ENCODE measurements at regions not wholly inside any gene's neighbourhood (a gene's known extent, or its start where the extent isn't known, plus 50 kb on each side); places are given as distances from the start of the nearest gene placed in this dataset.

DNA sequence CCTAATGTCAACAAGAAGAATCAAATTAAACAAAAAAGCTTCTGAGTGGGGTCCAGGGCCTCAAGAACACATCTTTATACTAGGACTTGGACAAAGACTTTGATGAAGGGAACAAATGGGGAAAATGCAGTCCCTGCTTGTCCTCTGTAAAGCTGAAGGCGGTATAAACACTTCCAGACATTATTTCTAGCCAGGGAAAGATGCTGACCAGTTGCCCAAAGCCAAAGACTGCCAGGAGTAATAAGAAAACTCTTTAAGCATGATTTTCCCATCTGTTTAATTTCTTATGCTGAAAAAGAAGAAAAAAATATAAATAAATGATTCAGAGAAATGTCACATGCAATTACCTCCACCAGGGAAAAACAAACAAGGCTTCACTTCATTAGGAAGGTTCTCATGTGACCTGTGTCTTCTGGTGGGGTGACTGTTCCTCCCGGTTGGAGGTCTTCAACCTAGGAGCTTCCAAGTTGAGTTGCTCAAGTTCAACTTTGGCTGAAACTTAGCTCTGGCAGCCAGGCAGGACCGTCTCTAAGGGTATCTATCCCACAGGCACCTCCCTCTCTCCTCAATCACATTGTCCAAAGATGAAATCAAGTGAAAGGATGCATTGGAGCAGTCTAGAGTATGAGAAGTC is 65.2 kb upstream of the KCNE2 start:
- Mint-ChIP-seq H3K36me3 (ENCODE audit: low read depth) (no peaks in the 10 kb centered on the region), H3K27ac (no peak overlapping the region), H3K4me3 (no peak overlapping the region), H3K9me3 (no peaks in the 10 kb centered on the region), H3K4me1 (no peaks in the 10 kb centered on the region), H3K27me3 (ENCODE audit: insufficient read depth) (no peaks in the 10 kb centered on the region)
- Histone ChIP-seq H3K9ac (ENCODE audit: extremely low read depth, low read length, poor library complexity, severe bottlenecking) (no peak overlapping the region), H3K4me3 (ENCODE audit: low read length) (no peak overlapping the region), H3K36me3 (ENCODE audit: control insufficient read depth, insufficient read depth, low read length) (no peaks in the 10 kb centered on the region), H3K4me1 (ENCODE audit: control insufficient read depth, insufficient read depth, low read length) (no peaks in the 10 kb centered on the region), H3K9me3 (ENCODE audit: control insufficient read depth, low read length) (no peaks in the 10 kb centered on the region), H3K27ac (ENCODE audit: low read depth, low read length) (no peak overlapping the region), H3K27me3 (ENCODE audit: control insufficient read depth, insufficient read depth, low read length, poor library complexity, severe bottlenecking) (no peaks in the 10 kb centered on the region)
- TF ChIP-seq, protein P1, sequence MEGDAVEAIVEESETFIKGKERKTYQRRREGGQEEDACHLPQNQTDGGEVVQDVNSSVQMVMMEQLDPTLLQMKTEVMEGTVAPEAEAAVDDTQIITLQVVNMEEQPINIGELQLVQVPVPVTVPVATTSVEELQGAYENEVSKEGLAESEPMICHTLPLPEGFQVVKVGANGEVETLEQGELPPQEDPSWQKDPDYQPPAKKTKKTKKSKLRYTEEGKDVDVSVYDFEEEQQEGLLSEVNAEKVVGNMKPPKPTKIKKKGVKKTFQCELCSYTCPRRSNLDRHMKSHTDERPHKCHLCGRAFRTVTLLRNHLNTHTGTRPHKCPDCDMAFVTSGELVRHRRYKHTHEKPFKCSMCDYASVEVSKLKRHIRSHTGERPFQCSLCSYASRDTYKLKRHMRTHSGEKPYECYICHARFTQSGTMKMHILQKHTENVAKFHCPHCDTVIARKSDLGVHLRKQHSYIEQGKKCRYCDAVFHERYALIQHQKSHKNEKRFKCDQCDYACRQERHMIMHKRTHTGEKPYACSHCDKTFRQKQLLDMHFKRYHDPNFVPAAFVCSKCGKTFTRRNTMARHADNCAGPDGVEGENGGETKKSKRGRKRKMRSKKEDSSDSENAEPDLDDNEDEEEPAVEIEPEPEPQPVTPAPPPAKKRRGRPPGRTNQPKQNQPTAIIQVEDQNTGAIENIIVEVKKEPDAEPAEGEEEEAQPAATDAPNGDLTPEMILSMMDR (conservative IDR thresholded peaks at IDR 0.05) = no peak
- DNase-seq = no peak
- 90% methylated on average over 3 of the region's 3 CpGs; no CpG with 5 or more reads in 1 of the 2 experiments for WGBS, 2 experiments (ENCODE audit: insufficient coverage in 1 of 2, insufficient read length in 1 of 2)

DNA sequence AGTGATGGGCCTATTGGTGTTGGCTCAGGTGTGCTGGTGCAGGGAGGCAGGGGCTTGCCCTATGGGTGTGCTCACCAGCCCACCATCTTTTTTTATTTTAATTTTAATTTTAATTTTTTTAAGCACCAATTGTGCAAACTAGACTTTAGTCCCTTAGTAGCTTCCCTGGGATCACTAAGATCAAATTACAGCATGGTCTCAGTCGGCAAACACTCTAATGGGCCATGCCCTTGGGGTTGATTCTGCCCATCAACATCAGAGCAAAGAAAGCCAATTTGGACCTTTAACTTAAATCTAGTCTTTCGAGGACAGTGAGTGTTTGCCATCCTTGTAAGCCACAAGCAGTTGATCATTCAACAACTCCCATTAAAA is 64.7 kb upstream of the KCNE2 start:
- H3K27ac ChIP-seq (ENCODE audit: low read depth, low read length) = no peak overlapping the region
- no peaks in the 10 kb centered on the region for H3K9me3 ChIP-seq (ENCODE audit: control insufficient read depth, low read length)
- no peak overlapping the region for H3K9ac ChIP-seq (ENCODE audit: extremely low read depth, low read length, poor library complexity, severe bottlenecking)
- H3K36me3 Mint-ChIP-seq (ENCODE audit: low read depth) = no peaks in the 10 kb centered on the region
- no peaks in the 10 kb centered on the region for H3K4me1 Mint-ChIP-seq
- no peak for DNase-seq
- no peak overlapping the region for H3K4me3 ChIP-seq (ENCODE audit: low read length)
- no peaks in the 10 kb centered on the region for H3K9me3 Mint-ChIP-seq
- no peaks in the 10 kb centered on the region for H3K27me3 ChIP-seq (ENCODE audit: control insufficient read depth, insufficient read depth, low read length, poor library complexity, severe bottlenecking)
- H3K4me1 ChIP-seq (ENCODE audit: control insufficient read depth, insufficient read depth, low read length) = no peaks in the 10 kb centered on the region
- H3K27me3 Mint-ChIP-seq (ENCODE audit: insufficient read depth) = no peaks in the 10 kb centered on the region
- H3K4me3 Mint-ChIP-seq = no peak overlapping the region
- TF ChIP-seq, protein P1 (conservative IDR thresholded peaks at IDR 0.05) = no peak
- no peaks in the 10 kb centered on the region for H3K36me3 ChIP-seq (ENCODE audit: control insufficient read depth, insufficient read depth, low read length)
- H3K27ac Mint-ChIP-seq = no peak overlapping the region
- WGBS, 2 experiments (ENCODE audit: insufficient coverage in 1 of 2, insufficient read length in 1 of 2) = 84 to 92% methylated on average over 2 of the region's 2 CpGs

DNA sequence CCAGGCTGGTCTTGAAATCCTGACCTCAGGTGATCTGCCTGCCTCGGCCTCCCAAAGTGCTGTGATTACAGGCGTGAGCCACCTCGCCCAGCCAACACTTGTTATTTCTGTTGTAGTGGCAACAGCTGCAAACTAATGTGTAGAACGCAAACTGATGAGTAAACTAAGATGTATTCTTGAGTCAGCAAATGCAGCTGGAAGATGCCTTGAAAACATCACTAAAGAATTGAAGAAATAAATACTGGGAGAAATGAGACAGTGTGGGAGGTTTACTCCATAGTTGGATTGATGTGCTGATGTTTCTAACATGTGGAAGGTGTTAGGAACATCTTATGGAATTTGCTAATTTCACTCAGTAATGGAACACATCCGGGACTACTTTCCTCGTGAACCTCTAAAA is 61.3 kb upstream of the KCNE2 start:
- no peaks in the 10 kb centered on the region for H3K27me3 ChIP-seq (ENCODE audit: control insufficient read depth, insufficient read depth, low read length, poor library complexity, severe bottlenecking)
- no peak overlapping the region for H3K9ac ChIP-seq (ENCODE audit: extremely low read depth, low read length, poor library complexity, severe bottlenecking)
- H3K36me3 ChIP-seq (ENCODE audit: control insufficient read depth, insufficient read depth, low read length) = no peaks in the 10 kb centered on the region
- no peaks in the 10 kb centered on the region for H3K9me3 Mint-ChIP-seq
- H3K4me1 ChIP-seq (ENCODE audit: control insufficient read depth, insufficient read depth, low read length) = no peaks in the 10 kb centered on the region
- no peaks in the 10 kb centered on the region for H3K9me3 ChIP-seq (ENCODE audit: control insufficient read depth, low read length)
- DNase-seq = no peak
- 92 to 95% methylated on average over 6 of the region's 6 CpGs for WGBS, 2 experiments (ENCODE audit: insufficient coverage in 1 of 2, insufficient read length in 1 of 2)
- no peaks in the 10 kb centered on the region for H3K4me1 Mint-ChIP-seq
- no peak overlapping the region for H3K4me3 ChIP-seq (ENCODE audit: low read length)
- H3K4me3 Mint-ChIP-seq = no peak overlapping the region
- no peak overlapping the region for H3K27ac ChIP-seq (ENCODE audit: low read depth, low read length)
- no peaks in the 10 kb centered on the region for H3K36me3 Mint-ChIP-seq (ENCODE audit: low read depth)
- TF ChIP-seq, protein P1 (conservative IDR thresholded peaks at IDR 0.05) = no peak
- no peak overlapping the region for H3K27ac Mint-ChIP-seq
- H3K27me3 Mint-ChIP-seq (ENCODE audit: insufficient read depth) = no peaks in the 10 kb centered on the region

All from endodermal cell (in vitro differentiated cells).